Ureter (tissue), 1 donor: ENCODE measurements at regions not wholly inside any gene's neighbourhood (a gene's known extent, or its start where the extent isn't known, plus 50 kb on each side); places are given as distances from the start of the nearest gene placed in this dataset.

Experiments
- DNase-seq: peaks from one replicate; pipeline ENCODE4 v3.0.0-alpha.2; 2020; ENCODE audit warnings: low spot score
- donor health status: DM: yes; HTN: yes; CAD: no.

DNA sequence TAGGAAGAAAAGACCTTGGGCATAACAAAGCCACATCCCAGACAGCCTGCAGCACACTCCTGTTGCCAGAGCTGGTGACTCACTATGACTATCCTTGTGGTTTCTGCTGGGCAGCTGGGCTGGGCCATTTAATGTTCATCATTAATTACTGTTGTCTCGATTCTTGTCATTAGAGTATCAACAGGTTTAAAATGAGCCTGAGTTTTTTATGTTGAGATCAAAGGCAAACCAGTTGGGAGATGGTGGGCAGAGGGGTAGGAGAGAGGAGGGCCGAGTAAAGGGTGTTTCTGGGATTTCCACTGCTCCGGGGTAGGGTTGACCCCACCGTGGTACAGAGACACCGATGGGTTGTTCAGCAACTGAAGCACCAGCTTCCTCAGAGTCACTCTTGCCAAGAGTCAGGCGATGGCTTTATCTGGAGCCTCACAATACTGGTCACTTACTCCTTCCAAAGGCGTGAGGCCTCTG, 128.7 kb upstream of the LYZL1 start:
- DNase-seq = peak; percentile 48

GRCh38 chr10:29163746-29164145, 125.1 kb upstream of the LYZL1 start:
- DNase-seq = no peak

DNA sequence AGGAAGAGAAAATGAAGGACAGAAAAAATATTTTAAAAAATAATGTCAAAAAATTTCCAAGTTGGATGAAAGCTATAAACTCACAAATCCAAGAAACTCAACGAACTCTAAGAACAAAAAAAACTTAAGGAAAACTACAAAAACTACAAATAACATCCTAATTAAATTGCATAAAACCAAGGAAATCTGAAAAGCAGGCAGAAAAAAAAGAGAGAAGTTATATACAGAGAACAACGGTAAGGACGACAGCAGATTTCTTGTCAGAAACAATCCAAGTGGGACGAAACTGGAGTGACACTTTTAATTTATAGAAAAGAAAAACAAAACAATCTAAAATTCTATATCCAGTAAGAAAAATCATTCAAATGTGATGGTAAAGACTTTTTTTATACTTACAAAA, 122.2 kb upstream of the LYZL1 start:
- no peak for DNase-seq

DNA sequence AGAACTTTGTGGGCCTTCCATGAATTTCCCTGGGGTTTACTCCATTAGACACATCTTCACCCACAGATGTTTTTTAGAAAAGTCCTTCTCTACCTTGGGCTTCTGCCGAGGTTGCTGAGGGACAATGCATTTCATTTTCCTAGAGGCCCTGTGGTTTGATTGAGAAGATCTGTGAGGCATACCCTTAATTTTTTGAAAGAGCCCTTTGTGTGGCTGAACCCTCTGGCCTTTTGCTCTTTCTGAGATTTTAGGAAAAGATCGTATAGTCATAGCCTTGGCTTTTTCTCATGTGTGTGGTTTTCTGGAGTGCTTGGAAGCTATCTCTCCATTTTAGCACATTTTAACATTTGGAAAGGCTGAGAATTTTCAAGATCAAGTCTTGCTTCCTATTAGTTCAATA, 119.8 kb upstream of the LYZL1 start:
- DNase-seq = no peak

DNA sequence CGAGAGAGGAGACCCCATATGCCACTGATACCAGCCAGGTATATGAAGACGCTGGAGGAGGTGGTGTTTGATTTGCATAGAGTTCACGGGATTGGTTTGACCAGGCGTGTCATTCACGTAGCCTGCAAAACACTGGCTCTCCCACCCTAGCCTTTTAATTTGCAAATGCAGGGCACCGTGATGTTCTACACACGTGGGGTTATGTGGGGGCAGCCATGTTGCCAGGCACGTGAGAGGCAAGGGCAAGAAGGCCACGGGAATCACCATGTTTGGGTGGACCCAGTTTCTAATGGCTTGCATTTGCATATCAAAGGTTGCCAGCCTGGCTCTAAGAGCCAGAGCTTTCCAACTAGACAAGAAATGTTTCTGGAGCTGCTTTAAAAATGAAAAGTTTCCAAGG, 117.2 kb upstream of the LYZL1 start:
- DNase-seq = no peak

DNA sequence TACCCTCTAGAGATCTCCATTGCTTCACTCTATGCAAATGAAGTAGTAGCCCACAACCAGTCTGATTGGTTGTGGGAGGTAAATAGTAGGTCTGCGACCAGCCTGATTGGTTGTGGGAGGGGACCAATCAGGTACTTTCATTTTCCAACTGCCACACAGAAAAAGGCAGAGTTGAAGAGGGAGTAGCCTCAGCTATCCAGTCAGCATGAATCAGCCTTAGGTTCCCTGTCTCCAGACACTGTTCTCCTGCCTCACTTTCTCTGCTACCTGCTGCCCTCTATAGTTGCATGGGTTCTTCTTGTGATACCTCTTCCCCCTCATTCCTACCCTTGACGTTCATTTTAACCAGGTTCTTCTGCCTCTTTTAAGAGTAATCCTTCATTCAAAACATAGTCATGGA, 114.5 kb upstream of the LYZL1 start:
- no peak for DNase-seq

DNA sequence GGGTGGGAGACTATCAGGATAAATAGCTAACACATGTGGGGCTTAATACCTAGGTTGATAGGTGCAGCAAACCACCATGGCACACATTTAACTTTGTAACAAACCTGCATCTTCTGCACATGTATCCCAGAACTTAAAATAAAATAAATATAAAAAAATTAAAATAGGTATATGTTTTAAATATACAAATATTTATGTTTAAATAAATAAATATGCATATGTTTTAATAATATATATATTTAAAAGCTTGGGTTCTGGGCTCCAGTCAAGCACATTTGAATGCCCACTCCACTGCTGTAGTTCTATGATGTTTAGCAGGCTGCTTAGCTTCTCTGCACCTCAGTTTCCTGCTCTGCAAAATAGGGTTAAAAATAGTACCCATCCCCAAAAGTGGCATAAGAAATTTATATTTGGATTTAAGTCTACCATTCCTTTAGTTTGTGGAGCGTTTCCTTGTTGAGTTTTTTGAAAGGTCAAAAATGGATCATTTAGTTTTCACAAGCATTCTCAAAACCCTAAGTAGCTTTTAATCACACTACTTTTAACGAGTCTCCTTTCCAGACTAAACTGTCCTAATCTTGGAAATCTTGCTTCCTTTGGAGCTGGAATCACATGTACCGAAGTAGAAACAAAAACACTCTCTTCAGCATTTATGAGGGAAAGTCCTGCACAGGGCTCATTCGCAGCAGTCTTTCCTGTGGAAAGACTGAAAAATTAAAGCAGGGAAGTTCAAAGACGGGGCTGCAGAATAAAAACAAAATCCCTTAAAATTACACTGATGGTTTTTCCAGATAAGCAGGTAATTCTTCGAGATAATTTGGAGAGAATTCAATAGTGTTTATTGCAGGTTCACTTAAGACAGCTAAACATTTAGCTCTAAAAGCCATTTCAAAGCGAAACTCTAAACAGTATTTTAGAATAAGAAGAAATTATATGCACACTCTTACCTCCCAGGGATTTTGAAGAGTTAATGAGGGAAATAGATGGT, 111.7 kb upstream of the LYZL1 start:
- DNase-seq = no peak

- DNase-seq = no peak
Observed at GRCh38 chr10:29181936-29182335, 106.9 kb upstream of the LYZL1 start.

DNA sequence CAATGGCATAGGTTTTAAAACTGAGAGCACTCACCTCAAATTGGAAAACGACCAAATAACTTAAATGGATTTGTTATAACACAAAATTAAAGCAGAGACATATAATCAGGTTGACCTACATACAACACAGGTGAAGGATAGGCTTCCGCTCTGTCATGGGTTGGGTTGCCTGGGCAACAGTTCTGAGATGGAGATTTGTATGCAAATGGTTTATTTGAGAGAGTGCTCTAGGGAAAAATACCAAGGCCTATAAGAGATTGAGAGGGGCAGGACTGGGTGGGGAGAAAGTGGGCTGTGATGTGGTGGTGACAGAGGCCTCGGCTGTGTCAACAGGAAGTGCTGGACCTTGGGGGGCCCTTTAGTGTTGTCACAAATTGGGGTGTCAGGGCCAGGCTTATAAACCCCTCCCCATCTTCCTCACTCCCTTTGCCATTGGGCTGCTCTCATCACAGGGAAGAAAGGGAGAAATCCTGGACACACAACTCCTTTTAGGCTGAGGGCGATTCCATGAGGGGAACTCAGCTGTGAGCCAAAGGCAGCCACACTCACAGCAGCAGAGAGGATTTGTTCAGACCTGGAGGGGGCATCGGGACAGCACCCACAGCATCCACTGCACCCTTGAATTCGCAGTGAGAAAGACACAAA, 105.4 kb upstream of the LYZL1 start:
- DNase-seq = no peak

DNA sequence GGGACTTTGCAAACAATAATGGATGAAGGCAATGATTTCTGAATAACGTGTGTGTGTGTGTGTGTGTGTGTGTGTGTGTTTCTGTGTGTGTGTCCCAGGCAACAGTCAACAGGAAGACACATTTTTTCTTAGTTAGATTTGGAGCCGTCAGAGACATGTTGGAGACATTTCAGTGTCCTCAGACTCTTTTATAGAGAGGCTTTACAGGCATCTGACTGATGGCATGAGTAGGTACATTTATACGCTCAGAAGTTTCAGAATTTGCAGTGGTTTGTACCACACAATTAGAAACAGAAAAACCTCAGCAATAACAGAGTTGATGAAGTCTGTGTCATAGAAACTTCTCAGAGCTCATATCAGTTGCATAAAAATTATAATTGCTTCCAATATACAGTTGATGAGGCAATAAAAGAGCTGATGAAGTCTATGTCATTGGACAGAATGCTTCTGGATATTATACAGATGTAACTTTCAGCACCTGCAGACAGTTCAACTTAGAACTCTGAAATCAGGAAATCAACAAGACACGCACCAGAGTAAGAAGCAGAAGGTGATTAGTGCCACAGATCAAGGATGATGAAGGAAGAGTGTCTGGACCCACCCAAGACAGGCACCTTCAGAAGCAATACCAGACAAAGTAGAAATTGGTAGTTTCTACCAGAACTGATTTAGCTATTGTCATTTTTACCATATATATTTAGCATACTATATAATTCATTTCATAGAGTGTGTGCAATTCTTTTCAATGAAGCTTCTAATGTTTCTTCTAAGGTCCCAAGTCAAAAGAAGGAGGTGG, 104.5 kb upstream of the LYZL1 start:
- DNase-seq = no peak

- no peak for DNase-seq
Observed at GRCh38 chr10:29185050-29185449, 103.8 kb upstream of the LYZL1 start.

DNA sequence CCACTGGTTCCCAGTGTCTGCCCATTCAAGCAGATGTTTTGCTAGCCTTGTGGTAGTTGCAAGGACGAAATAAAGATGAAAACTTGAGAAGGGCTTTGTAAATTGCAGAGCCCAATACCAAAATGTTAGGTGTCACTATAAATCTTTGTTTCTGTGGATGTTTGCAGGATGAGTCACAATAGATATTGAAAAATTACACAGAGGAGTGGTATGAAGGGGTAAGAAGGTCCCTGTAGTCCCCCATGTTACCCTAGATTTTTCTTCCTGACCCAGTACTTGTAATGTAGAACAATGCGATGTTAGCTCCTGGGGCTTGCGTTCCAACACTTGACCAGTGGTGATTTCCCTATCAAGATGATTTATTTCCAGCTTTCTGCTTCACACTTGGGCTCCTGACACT, 102.6 kb upstream of the LYZL1 start:
- no peak for DNase-seq

- no peak for DNase-seq
Observed at GRCh38 chr10:29189256-29189655, 99.6 kb upstream of the LYZL1 start.

GRCh38 chr10:29191674-29192073, 97.2 kb upstream of the LYZL1 start:
- DNase-seq = no peak

DNA sequence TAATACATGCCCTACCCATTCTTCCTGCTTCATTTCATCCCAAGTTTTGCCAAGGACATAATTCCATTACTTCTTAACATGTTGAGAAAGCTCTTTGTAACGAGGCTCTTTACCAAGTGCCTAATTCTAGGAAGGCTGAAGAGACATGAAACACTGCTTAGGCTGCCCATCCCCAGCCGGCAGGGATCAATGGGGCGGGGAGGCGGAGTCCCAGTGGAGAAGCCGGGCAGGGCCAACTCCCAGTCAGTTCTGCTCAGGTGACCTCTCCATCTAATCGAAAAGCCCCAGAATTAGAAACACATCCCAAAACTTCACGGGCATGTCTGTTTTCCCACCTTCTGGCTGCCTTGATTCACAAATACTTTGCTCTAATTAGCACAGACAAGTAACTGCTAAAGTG, 89.5 kb upstream of the LYZL1 start:
- no peak for DNase-seq

GRCh38 chr10:29199941-29200679, 88.8 kb upstream of the LYZL1 start:
- no peak for DNase-seq

DNA sequence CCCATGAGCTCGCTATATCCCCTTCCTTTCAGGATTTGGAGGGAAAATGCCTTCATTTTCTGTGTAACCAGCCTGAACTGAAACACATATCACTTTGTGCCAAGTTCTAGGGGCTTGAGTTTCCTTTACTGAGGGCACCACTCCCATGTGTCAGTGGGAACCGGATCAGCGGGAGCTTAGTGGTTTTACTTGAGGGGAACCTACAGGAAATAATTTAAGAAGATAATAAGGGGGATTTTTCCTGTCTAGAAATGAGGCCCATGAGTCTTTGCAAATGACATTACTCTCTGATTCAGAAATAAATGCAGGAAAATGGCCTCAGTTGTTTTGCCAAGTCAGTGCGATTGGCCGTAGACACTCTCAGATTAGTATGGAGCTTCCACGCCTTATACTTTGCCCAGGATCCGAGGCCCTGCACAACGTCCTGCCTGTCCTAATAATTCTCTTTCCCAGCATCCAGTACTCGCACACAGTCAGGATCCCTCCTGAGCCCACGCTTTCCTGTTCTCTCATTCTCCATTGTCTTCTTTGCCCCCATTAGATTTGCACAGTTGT, 86.4 kb upstream of the LYZL1 start:
- DNase-seq = no peak

DNA sequence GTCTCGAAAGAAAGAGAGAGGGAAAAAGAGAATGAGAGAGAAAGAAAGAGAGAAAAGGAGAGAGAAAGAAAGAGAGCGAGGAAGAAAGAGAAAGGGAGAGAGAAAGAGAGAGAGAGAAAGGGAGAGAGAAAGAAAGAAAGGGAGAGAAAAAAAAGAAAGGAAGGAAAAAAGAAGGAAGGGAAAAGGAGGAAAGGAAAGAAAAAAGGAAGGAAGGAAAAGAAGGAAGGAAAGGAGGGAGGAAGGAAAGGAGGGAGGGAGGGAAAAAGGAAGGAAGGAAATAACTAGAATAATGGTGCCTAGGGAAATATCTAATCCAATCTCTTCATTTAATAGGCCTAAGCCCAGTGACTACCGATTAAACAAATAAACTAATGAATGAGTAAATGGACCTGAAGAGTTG, 85.4 kb upstream of the LYZL1 start:
- no peak for DNase-seq

DNA sequence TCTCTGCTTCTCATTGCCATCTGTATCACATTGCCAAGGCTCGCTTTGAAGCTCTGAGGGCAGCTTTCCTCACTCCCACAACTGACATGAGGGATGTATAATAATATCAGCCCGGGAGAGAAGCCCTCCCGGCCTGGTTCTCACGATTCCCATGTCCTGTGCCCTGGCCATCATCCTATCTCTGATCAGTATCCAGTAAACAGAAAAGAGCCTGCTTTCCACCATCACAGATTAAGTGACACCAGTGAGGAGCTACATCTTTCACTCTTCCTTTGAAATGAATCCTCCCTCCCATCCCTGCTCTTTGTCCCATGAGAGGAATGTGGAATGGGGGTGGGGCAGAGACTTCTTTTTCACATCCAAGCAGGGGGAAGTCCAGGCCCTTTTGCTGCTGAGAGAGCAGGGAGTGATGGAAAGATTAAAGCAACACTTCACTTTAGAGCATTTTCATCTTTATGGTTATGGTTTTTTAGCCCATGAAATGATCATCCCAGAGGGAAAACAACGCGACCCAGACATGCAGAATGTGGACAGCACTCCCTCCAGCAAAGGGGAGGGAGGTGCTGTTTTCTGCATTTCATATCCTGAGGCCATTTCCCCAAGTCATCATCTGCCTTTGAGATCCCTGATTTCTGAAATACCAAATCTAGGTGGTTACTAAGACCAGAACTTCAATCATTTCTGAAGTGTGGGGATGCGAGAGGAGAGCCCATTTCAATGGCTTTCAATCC, 84.6 kb upstream of the LYZL1 start:
- DNase-seq = no peak

- DNase-seq = no peak
Observed at GRCh38 chr10:29205787-29206186, 83.1 kb upstream of the LYZL1 start.

DNA sequence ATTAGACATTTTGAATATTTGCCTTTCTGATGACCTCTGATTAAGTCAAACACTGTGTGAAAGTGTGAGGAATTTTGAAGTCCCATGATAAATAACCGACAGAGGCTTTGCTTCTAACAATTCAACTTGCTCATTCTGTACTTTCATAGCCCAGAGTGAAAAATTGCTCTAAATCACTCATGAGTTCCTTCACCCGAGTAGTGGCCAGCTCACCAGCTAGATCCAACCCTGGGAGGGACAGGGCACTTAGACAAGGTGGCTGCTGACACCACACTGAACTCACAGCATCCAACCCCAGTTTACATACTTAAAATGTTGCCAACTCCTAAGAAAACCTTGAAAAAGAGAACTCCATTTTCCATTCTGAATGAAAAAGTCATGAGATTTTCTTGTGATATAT, 80.0 kb upstream of the LYZL1 start:
- no peak for DNase-seq
